HL-60/S4 treated with phorbol 12-myristate 13-acetate at 8.2 ng/mL for 4 days and 3 days (cell line): ENCODE measurements at regions not wholly inside any gene's neighbourhood (a gene's known extent, or its start where the extent isn't known, plus 50 kb on each side); places are given as distances from the start of the nearest gene placed in this dataset.
"Not testable (repeated sequence)": the region's sequence is repeated elsewhere in the genome, so short reads cannot be mapped to it uniquely, and the experiment has no call there.

Source experiments
- in situ Hi-C: fragments of 300-500 bp; cut with MboI; formaldehyde crosslinking; loops from 2 replicates; pipeline ENCODE4 v1.15.0; 2022; ENCODE audit warnings: low sequenced_read_pairs

DNA sequence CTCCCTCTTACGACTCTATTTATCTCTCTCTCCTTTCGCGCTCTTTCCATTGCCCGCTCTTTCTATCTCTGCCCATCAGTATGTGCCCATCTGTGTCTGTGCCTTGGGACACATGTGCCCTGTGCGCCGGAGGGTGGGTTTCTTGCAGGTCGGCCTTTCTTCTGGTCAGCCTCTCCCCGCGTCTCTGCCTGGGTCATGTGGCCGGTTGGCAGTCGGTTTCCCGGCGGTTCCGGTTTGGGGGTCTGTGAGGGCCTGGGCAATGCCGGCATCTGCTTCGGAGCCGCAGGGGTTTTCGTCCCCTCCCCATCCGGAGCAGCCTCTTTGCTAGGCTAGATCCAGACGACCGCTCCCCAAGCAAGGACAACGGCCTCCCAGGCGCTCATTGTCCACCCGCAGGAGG lies 1426.0 kb upstream of the PCDH10 start:
- in situ Hi-C loops: not testable (repeated sequence)

DNA sequence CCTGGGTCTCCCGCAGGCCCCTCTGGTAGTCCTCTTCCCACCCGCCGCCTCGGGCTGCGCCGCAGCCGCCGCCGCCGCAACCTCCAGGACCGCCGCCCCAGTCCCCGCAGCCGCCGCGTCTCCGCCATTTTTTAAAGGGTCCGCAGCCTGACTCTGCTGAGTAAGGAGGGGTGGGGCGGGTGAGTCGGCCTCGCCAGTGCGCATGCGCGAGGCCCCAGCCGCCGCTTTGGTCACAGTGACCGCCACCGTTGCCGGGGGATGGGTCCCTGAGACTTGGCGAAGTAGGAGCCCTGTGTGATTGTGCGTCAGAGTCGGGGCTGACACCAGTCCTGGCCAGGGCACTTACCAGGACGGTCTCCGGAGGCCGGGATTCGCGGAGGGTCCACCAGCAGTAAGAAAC lies 1424.2 kb upstream of the PCDH10 start:
- in situ Hi-C loops: not testable (repeated sequence)

DNA sequence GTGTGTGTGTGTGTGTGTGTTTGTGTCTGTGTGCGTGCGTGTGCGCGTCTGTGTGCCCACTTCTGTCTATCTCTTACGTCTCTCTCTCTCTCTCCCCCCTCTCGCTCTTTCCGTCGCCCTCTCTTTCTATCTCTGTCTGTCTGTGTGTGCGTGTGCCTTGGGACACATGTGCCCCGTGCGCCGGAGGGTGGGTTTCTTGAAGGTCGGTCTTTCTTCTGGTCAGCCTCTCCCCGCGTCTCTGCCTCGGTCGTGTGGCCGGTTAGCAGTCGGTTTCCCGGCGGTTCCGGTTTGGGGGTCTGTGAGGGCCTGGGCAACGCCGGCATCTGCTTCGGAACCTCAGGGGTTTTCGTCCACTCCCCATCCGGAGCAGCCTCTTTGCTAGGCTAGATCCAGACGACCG lies 1423.6 kb upstream of the PCDH10 start:
- in situ Hi-C loops: not testable (repeated sequence)

DNA sequence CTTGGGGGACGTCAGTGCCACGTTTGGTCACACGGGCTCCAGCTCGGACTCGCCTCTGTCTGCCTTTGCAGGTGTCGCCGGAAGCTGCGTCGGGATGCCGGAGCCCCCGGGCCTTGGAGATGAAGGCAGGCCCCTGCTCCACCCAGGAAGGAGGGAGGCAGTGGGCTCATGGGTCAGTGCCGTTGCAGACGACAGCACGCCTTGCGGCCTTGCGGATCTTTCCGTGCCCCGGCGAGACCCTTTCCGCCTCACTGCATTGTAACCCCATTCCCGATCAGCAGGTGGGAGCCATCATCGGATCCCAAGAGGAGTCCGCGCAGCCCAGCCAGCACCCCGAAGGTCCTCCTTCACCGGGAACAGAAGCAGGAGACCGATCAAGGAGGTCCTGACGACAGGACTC lies 1422.2 kb upstream of the PCDH10 start:
- in situ Hi-C loops: not testable (repeated sequence)

DNA sequence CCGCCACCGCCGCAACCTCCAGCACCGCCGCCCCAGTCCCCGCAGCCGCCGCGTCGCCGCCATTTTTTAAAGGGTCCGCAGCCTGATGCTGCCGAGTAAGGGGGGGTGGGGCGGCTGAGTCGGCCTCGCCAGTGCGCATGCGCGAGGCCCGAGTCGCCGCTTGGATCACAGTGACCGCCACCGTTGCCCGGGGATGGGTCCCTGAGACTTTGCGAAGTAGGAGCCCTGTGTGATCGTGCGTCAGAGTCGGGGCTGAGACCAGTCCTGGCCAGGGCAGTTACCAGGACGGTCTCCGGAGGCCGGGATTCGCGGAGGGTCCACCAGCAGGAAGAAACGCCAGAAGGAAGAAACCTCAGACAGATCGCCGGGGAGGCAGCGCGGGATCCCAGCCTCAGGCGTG lies 1421.7 kb upstream of the PCDH10 start:
- in situ Hi-C loops: not testable (repeated sequence)

DNA sequence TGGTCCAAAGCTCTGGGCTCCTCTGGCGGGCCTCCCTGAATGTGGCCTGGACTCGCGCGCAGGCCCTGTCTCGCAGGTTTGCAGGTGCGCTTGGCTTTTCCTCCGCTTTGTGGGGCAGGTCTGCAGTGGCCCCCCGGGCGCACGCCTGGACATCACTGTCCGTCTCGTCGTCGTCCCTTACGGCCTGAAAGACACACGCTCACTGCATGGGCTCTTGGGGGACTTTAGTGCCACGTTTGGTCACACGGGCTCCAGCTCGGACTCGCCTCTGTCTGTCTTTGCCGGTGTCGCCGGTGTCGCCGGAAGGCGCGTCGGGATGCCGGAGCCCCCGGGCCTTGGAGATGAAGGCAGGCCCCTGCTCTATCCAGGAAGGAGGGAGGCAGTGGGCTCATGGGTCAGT lies 1419.9 kb upstream of the PCDH10 start:
- in situ Hi-C loops: not testable (repeated sequence)

DNA sequence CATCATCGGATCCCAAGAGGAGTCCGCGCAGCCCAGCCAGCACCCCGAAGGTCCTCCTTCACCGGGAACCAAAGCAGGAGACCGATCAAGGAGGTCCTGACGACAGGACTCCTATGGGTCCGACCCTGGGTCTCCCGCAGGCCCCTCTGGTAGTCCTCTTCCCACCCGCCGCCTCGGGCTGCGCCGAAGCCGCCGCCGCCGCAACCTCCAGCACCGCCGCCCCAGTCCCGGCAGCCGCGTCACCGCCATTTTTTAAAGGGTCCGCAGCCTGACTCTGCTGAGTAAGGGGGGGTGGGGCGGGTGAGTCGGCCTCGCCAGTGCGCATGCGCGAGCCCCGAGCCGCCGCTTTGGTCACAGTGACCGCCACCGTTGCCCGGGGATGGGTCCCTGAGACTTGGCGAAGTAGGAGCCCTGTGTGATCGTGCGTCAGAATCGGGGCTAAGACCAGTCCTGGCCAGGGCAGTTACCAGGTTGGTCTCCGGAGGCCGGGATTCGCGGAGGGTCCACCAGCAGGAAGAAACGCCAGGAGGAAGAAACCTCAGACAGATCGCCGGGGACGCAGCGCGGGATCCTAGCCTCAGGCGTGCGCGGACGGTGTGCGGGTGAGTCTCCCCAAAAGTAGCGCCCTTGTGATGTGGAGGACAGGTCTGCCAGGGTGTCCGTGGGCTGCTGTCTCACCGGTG lies 1419.2 kb upstream of the PCDH10 start:
- in situ Hi-C loops: not testable (repeated sequence)

DNA sequence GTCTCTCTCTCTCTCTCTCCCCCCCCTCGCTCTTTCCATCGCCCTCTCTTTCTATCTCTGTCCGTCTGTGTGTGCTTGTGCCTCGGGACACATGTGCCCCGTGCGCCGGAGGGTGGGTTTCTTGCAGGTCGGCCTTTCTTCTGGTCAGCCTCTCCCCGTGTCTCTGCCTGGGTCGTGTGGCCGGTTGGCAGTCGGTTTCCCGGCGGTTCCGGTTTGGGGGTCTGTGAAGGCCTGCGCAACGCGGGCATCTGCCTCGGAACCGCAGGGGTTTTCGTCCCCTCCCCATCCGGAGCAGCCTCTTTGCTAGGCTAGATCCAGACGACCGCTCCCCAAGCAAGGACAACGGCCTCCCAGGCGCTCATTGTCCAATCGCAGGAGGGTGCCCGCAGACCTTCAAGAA lies 1418.5 kb upstream of the PCDH10 start:
- in situ Hi-C loops: not testable (repeated sequence)

DNA sequence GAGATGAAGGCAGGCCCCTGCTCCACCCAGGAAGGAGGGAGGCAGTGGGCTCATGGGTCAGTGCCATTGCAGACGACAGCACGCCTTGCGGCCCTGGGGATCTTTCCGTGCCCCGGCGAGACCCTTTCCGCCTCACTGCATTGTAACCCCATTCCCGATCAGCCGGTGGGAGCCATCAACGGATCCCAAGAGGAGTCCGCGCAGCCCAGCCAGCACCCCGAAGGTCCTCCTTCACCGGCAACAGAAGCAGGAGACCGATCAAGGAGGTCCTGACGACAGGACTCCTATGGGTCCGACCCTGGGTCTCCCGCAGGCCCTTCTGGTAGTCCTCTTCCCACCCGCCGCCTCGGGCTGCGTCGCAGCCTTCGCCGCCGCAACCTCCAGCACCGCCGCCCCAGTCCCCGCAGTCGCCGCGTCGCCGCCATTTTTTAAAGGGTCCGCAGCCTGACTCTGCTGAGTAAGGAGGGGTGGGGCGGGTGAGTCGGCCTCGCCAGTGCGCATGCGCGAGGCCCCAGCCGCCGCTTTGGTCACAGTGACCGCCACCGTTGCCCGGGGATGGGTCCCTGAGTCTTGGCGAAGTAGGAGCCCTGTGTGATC lies 1417.0 kb upstream of the PCDH10 start:
- in situ Hi-C loops: not testable (repeated sequence)

DNA sequence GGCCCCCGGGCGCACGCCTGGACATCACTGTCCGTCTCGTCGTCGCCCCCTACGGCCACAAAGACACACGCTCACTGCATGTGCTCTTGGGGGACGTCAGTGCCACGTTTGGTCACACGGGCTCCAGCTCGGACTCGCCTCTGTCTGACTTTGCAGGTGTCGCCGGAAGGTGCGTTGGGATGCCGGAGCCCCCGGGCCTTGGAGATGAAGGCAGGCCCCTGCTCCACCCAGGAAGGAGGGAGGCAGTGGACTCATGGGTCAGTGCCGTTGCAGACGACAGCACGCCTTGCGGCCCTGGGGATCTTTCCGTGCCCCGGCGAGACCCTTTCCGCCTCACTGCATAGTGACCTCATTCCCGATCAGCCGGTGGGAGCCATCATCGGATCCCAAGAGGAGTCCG lies 1414.8 kb upstream of the PCDH10 start:
- in situ Hi-C loops: not testable (repeated sequence)

DNA sequence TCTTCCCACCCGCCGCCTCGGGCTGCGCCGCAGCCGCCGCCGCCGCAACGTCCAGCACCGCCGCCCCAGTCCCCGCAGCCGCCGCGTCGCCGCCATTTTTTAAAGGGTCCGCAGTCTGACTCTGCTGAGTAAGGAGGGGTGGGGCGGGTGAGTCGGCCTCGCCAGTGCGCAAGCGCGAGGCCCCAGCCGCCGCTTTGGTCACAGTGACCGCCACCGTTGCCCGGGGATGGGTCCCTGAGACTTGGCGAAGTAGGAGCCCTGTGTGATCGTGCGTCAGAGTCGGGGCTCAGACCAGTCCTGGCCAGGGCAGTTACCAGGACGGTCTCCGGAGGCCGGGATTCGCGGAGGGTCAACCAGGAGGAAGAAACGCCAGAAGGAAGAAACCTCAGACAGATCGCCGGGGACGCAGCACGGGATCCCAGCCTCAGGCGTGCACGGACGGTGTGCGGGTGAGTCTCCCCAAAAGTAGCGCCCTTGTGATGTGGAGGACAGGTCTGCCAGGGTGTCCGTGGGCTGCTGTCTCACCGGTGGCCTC lies 1414.2 kb upstream of the PCDH10 start:
- in situ Hi-C loops: not testable (repeated sequence)

DNA sequence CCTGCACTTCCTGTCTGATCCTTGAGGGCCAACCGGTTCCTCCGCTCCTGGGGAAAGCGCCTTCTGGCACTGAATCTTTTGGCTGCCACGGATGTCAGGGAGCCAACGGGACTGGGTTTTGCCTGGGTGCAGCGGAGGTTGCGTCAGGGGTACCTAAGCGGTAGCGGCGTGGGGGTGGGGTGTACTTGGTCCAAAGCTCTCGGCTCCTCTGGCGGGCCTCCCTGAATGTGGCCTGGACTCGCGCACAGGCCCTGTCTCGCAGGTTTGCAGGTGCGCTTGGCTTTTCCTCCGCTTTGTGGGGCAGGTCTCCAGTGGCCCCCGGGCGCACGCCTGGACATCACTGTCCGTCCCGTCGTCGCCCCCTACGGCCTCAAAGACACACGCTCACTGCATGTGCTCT lies 1410.1 kb upstream of the PCDH10 start:
- in situ Hi-C loops: not testable (repeated sequence)

DNA sequence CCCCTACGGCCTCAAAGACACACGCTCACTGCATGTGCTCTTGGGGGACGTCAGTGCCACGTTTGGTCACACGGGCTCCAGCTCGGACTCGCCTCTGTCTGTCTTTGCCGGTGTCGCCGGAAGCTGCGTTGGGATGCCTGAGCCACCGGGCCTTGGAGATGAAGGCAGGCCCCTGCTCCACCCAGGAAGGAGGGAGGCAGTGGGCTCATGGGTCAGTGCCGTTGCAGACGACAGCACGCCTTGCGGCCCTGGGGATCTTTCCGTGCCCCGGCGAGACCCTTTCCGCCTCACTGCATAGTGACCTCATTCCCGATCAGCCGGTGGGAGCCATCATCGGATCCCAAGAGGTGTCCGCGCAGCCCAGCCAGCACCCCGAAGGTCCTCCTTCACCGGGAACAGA lies 1407.3 kb upstream of the PCDH10 start:
- in situ Hi-C loops: not testable (repeated sequence)

DNA sequence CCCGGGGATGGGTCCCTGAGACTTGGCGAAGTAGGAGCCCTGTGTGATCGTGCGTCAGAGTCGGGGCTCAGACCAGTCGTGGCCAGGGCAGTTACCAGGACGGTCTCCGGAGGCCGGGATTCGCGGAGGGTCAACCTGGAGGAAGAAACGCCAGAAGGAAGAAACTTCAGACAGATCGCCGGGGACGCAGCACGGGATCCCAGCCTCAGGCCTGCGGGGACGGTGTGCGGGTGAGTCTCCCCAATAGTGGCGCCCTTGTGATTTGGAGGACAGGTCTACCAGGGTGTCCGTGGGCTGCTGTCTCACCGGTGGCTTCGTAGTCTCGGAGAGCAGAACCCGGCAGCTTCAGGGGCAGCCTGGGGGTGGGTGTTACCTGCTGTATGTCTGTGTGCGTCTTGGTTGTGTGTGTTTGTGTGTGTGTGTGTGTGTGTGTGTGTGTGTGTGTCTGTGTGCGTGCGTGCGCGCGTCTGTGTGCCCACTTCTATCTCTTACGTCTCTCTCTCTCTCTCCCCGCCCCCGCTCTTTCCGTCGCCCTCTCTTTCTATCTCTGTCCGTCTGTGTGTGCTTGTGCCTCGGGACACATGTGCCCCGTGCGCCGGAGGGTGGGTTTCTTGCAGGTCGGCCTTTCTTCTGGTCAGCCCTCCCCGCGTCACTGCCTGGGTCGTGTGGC lies 1406.4 kb upstream of the PCDH10 start:
- in situ Hi-C loops: not testable (repeated sequence)

DNA sequence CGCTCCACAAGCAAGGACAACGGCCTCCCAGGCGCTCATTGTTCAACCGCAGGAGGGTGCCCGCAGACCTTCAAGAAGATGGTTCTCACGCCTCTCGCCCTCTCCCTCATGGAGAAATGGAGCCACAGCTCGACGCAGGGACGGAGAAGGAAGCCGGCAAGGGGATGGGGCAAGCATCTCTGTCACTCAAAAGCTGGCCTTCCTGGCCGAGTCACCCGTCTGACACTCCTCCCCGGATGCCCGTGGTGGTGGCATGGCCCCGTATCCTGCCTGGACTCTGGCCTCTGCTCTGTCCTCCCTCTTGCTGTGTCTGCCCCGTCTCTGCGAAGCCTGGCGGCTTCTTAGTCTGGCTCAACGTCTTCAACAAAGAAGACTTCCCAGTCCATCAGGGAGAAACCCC lies 1405.7 kb upstream of the PCDH10 start:
- in situ Hi-C loops: not testable (repeated sequence)

DNA sequence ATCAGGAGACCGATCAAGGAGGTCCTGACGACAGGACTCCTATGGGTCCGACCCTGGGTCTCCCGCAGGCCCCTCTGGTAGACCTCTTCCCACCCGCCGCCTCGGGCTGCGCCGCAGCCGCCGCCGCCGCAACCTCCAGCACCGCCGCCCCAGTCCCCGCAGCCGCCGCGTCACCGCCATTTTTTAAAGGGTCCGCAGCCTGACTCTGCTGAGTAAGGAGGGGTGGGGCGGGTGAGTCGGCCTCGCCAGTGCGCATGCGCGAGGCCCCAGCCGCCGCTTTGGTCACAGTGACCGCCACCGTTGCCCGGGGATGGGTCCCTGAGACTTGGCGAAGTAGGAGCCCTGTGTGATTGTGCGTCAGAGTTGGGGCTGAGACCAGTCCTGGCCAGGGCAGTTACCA lies 1401.9 kb upstream of the PCDH10 start:
- in situ Hi-C loops: not testable (repeated sequence)

DNA sequence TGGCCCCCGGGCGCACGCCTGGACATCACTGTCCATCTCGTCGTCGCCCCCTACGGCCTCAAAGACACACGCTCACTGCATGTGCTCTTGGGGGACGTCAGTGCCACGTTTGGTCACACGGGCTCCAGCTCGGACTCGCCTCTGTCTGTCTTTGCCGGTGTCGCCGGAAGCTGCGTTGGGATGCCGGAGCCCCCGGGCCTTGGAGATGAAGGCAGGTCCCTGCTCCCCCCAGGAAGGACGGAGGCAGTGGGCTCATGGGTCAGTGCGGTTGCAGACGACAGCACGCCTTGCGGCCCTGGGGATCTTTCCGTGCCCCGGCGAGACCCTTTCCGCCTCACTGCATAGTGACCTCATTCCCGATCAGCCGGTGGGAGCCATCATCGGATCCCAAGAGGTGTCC lies 1399.9 kb upstream of the PCDH10 start:
- in situ Hi-C loops: not testable (repeated sequence)

DNA sequence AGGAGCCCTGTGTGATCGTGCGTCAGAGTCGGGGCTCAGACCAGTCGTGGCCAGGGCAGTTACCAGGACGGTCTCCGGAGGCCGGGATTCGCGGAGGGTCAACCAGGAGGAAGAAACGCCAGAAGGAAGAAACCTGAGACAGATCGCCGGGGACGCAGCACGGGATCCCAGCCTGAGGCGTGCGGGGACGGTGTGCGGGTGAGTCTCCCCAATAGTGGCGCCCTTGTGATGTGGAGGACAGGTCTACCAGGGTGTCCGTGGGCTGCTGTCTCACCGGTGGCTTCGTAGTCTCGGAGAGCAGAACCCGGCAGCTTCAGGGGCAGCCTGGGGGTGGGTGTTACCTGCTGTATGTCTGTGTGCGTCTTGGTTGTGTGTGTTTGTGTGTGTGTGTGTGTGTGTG lies 1399.1 kb upstream of the PCDH10 start:
- in situ Hi-C loops: not testable (repeated sequence)

DNA sequence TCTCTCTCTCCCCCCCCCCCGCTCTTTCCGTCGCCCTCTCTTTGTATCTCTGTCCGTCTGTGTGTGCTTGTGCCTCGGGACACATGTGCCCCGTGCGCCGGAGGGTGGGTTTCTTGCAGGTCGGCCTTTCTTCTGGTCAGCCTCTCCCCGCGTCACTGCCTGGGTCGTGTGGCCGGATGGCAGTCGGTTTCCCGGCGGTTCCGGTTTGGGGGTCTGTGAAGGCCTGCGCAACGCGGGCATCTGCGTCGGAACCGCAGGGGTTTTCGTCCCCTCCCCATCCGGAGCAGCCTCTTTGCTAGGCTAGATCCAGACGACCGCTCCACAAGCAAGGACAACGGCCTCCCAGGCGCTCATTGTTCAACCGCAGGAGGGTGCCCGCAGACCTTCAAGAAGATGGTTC lies 1398.6 kb upstream of the PCDH10 start:
- in situ Hi-C loops: not testable (repeated sequence)

DNA sequence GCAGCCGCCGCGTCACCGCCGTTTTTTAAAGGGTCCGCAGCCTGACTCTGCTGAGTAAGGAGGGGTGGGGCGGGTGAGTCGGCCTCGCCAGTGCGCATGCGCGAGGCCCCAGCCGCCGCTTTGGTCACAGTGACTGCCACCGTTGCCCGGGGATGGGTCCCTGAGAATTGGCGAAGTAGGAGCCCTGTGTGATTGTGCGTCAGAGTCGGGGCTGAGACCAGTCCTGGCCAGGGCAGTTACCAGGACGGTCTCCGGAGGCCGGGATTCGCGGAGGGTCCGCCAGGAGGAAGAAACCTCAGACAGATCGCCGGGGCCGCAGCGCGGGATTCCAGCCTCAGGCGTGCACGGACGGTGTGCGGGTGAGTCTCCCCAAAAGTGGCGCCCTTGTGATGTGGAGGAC lies 1386.9 kb upstream of the PCDH10 start:
- in situ Hi-C loops: not testable (repeated sequence)

DNA sequence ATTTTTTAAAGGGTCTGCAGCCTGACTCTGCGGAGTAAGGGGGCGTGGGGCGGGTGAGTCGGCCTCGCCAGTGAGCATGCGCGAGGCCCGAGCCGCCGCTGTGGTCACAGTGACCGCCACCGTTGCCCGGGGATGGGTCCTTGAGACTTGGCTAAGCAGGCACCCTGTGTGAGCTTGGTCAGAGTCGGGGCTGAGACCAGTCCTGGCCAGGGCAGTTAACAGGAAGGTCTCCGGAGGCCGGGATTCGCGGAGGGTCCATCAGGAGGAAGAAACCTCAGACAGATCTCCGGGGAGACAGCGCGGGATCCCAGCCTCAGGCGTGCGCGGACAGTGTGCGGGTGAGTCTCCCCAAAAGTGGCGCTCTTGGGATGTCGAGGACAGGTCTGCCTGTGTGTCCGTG lies 1384.4 kb upstream of the PCDH10 start:
- in situ Hi-C loops: no loop called here

DNA sequence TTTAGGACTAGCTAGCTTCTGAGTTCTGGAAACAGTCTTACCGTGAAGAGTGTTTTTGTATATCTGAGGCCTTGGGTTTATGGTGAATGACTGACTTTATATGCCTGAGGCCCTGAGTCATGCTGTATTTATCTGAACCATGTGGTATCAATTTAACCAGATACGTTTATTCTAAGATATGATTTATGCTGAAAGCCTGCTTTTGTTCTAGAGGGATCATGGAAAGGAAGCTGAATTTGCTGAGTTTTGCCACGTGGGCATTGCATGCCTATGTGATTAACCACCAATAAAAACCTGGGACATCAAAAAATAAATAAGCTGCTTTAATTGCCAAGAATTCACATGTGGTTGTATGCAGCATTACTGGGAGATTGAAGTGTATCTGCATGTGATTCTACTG lies 1374.7 kb upstream of the PCDH10 start:
- in situ Hi-C loops: not testable (repeated sequence)
